ENCODE measurements at regions not wholly inside any gene's neighbourhood (a gene's known extent, or its start where the extent isn't known, plus 50 kb on each side); places are given as distances from the start of the nearest gene placed in this dataset.
A peak's percentile ranks its signal among the peaks of the same experiment; 100 is the strongest.
"Not testable (repeated sequence)": the region's sequence is repeated elsewhere in the genome, so short reads cannot be mapped to it uniquely, and the experiment has no call there.

DNA sequence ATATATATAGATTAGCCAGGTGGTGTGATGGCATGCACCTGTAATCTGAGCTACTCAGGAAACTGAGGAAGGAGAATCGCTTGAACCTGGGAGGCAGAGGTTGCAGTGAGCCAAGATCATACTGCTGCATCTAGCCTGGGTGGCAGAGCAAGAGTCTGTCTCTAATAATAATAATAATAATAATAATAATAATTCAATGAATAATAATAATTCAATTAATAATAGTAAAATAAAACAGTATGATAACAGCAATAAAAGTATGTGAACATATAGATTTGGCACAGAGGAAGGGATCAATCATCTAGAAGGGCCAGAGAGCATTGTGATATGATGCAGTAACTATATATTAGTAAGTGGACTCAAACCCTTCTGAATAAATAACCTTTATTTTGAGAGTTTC, 314.5 kb upstream of the COL8A1 start:
- DNase-seq (ENCODE audit: extremely low read depth, low read depth): no peak

DNA sequence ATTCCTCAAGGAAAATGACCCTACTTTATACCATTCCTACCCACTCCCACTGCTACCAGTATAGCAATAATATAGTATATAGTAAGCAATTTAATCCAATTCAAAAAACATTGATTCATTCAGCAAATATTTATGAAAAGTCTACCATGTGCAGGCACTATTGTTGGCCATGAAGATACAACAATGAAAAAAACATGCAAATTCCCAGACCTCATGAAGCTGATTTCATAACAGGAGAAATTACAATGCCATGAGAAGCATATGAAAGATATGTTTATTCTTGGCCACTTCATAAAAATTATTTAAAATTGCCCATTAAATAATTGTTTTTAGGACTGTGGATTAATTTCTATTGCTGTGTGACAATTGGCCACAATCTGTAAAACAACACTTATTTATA, 315.8 kb upstream of the COL8A1 start:
- no peak for DNase-seq (ENCODE audit: extremely low read depth, low read depth)

DNA sequence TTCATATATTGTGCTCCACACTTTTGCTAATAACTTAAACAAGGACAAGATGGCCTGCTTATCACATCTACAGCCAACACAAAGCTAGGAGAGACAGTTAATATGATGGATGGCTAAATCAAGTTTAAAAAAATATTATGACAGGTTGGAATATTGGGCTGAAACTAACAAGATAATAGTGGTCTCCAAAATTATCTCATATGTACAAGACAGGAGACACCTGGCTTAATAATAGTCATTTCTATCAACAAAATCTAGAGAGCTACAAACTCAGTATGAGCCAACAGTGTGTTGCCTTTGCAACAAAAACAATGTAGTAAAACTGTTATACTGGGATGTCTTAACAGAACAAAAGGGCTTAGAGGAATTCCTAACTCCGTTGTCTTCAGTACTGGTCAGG, 317.1 kb upstream of the COL8A1 start:
- no peak for DNase-seq (ENCODE audit: extremely low read depth, low read depth)

DNA sequence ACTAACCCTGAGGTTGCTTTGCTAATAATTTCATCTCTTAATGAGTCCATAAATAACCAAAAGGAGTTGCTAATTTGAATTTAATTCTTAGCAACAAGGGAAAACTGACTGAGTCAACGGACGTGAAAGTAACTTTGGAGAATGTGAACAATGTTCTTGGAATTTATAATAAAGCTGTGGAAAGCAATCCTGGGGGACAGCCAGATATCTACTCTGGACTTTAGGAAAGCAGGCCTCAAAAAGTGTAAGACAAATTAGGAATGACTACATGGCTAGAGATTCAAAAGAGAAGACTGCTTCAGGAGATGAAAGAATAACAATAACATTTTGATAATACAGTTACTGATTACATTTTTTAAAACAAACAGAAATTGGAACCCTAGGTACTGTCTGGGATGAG, 318.4 kb upstream of the COL8A1 start:
- peak; percentile 69 for DNase-seq (ENCODE audit: extremely low read depth, low read depth)

DNA sequence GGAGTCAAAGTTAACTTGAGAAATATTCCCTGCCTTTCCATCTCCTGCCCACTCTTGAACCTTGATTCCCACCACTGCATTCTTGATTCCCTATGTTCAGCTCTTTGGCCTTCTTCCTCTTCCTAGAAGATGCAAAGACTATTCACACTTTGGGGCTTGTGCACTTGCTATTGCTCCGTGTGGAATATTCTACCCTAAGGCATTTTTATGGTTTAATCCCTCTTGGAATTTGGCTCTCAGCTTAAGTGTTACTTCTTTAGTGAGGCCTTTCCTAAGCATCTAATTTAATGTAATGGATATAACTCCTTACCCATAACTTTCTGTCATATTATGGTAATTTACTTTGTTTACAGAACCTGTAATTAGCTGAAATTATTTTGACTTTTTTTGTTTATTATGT, 318.9 kb upstream of the COL8A1 start:
- DNase-seq (ENCODE audit: extremely low read depth, low read depth): peak; percentile 51

DNA sequence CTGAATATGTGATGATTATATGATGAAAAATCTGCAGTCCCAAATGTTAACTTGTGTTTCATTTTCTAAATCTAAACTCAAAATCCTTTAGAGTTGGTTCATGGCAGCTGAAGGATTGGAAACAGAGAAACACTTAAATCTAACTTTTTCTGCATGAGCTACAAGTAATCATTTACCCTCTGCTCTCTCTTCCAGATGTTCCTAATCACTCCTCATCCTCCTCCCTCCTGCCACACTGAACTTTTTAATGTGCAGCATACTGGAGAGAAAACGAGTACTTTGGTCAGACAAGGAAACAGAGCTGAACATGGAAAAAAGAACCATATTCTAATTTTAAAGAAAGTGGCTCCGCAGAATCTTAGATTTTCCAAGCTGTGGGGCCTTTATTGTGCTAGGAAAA, 321.2 kb upstream of the COL8A1 start:
- DNase-seq (ENCODE audit: extremely low read depth, low read depth): no peak

DNA sequence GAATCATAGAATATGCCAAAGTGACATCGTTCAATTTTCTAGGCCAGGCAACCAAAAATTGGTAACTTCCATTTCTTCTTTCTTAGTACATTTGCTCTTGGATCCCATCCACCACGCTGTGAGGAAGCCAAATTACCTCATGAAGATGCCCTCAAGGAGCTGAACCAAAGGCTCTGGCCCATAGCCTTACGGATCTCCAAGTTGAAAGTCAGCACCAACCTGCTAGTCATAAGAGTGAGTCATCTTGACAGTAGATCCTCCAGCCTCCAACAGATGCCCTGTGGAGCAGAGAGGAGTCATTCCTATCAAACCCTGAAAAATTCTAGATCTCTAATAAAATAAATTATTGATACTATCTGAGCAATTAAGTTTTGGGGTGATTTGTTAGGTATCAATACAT, 322.5 kb upstream of the COL8A1 start:
- no peak for DNase-seq (ENCODE audit: extremely low read depth, low read depth)

DNA sequence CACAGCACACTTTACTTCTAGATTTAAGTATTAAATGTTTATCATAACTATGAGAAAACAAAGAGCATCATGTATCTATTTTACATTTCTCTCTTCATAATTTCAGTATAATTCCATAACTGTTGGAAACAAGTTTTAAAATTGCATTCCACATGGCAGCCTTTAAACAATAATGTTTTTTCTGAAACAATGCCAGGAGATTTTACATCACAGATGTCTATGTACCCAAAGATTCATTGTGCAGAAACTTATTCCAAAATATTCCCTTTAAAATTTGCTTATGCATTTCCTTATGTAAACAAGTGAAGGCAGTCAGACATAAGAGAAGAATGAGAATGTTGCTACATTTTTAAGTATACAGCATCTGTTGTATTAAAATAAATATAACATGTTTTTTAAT, 324.9 kb upstream of the COL8A1 start:
- DNase-seq (ENCODE audit: extremely low read depth, low read depth): no peak

DNA sequence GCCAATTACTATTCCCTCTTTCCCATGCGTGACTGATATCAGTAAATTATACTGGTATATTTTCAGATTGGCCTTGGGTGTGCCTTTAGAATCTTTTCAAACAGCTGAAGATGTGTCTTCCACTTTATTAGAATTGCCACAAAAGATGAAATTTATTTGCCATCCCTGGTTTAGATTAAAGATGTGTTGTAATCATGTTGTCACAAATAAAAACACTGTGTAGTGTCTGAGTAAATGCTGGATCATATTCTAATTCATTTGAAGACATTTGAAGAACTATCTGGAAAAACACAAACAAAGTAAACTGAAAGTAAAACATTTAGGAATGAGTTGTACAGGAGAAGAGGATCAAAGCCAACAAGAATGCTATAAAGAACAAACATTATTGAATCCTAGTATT, 339.7 kb upstream of the COL8A1 start:
- no peak for DNase-seq (ENCODE audit: extremely low read depth, low read depth)

DNA sequence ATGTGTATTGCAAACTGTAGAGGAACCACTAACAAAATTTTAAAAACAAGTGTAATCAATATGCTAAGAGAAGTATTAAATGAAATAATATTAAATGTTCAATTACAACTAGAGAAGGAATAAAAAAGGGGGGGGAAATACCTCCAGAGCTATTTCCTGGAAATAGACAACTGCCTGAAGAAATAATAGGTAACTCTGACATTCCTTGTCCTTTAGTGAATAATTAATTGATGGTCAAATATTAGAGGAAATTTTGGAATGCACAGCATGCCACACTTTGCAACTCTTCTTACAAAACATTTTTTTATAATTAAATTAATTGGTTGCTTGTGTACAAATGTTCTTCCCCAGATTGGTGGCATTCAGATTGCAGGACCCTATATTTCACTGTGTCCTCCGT, 342.6 kb upstream of the COL8A1 start:
- DNase-seq (ENCODE audit: extremely low read depth, low read depth): no peak

DNA sequence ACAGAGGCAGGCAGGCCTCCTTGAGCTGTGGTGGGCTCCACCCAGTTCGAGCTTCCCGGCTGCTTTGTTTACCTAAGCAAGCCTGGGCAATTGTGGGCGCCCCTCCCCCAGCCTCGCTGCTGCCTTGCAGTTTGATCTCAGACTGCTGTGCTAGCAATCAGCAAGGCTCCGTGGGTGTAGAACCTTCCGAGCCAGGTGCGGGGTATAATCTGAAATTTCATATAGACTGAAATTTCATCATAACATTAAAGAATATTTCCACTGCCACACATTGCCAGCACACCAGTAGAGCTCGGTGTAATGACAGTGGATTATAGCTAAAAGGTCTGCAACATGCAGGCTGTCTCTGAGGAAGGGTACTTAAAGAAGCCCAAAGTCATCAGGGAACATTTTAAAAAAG, 344.3 kb upstream of the COL8A1 start:
- DNase-seq (ENCODE audit: extremely low read depth, low read depth): not testable (repeated sequence)

DNA sequence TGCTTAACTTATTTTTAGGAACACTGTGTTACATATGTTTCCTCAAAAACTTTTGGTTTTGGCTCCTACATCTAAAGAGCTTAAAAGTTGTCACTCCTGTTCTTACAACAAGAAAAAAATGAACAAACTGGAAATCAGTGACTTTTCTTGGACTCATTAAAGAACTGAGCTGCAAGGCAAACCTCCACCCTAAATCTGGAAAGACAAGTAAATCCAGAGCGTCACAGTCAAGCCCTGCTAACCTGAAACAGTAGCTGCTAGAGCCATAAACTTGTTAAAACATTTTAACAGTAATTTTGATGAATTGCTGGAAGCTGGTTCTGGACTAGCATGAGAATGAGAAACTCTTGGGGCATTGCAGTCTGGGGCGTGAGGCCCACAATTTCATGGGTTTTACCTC, 350.5 kb upstream of the COL8A1 start:
- DNase-seq (ENCODE audit: extremely low read depth, low read depth): no peak

DNA sequence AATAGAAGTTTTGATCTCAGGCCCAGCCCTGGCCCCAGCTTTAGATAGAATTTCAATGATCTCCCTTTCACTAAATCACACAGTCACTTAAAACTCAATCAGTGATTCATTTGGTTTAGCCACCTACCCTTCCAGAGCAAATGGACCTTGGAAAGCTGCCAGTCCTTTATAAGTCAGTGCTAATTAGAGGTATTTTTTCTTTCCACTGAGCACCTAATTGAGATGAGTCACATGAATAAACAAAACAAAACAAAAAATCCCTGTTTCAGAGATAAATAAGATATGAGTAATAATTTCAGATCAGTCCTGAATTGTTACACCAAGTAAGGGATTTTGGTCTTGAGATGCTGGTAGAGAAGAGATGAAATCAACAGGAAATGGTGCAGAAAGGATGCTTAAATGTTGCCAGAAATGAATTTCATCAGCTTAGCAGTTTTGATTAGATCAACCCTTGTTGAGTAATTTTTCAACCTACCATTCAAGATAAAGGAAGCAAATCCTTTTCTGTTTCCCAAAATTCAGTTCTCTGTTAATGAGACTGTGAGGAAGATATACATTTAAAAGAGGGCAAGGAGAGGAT, 352.0 kb upstream of the COL8A1 start:
- DNase-seq (ENCODE audit: extremely low read depth, low read depth): no peak

DNA sequence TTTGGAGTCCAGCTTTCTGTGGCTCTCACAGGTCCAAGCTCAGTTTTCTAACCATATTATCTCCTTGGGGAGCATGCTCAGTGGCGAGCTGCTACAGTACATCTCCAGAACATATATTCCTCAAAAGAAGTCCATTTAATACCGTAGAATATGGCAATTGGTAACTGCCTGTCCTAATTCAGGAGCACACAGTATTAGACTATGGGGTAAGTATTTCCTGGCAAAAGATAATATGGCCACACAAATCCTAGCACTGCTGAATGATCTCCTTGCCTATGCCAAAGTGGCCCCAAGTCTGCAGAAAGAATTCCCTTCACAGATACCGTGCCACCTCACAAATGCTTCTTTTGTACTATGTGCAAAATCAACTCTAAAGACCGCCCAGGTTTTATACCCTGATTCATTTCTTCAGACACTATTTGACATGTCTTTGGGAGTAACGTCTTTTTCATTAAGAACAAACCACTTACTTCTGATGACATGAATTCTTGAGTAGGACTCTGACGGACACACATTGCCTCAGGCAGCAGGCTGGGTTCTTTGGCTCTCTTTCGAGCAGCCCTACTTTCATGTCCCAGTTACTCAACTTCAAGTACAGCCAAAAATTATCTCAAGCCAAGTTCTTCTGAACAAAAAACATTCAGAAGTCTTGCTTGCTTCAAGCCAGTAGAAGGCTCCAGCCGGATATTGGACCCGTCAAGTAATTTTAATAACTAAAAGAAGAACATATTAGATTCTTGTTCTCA, 368.3 kb upstream of the DCBLD2 start:
- no peak for DNase-seq (ENCODE audit: extremely low read depth, low read depth)

DNA sequence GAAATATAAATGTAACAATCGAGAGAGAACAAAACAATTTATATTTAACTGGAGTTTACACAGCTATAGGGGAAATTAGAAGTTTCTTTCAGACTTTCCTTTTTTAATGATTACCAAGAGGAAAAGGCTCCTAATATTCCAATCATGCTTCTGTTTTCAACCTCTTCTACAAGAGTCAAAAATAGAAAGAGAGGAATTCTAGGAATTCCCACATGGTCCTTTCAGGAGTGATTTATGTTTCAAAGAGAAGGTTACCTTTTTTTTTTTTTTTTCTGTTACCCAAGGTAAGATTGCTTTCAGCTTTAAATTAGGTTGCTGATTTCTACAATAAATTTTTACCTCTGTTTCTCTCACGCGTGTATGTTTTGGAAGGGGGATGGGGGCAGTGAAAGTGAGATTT, 355.3 kb upstream of the DCBLD2 start:
- no peak for DNase-seq (ENCODE audit: extremely low read depth, low read depth)

DNA sequence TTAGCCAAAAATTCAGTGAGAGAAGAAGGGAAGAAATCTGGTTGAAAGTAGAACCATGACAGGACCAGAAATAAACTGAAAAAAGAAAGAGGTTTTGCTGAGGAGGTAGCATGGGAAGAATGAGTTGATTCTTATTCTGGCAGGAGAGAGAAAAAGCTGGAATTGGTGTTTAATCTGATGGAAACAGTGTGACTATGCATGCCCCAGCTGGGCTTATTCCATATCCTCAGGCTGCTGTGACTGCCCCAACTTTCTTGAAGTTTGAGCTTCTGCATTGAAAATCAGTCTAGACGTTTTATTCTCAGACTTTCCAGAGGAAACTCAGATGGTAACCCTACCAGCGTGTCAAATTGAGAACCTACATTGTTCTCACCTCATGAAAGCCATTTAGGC, 352.5 kb upstream of the DCBLD2 start:
- DNase-seq (ENCODE audit: extremely low read depth, low read depth): no peak

DNA sequence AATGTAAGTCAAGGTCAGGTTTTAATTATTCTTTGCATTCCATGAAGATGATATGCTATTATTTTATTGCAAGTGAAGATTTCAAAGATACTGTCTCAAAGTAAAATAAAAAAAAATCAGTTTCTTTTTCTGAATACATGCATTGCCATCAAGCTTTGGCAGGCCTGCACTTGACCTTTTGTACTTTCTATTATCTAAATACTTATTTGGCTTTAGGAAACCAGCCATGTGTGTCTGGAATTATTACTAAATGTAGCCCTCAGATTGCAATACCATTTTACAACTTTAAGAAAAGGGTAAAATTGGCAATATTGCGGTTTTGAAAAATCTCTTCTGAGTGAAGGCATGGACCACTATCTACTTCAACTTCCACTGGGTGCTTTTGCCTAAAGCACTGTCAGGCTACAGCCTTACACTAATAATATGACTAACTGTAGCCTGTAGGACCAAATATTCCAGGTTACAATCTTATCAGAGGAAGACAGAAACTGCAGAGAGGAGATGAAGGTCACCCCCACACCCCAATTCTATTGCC, 349.4 kb upstream of the DCBLD2 start:
- no peak for DNase-seq (ENCODE audit: extremely low read depth, low read depth)

DNA sequence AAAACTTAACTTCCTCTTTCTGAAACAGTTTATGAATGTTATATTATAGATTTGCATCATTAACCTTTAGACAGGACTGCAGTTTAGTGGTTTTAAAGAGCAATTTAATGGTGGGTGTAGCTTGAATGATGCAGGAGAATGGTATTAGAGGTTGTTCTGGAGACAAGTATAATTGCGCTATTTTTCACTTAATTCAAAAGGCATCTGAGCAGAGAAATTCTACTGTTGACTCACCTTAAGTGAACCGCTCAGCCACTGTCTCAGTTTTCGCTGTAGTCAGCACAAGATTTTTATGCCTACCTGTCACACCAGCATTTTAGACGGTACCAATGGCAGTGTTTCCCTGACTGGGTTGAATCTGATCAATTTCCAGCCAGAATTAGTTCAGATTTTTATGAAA, 348.8 kb upstream of the DCBLD2 start:
- DNase-seq (ENCODE audit: extremely low read depth, low read depth): no peak

DNA sequence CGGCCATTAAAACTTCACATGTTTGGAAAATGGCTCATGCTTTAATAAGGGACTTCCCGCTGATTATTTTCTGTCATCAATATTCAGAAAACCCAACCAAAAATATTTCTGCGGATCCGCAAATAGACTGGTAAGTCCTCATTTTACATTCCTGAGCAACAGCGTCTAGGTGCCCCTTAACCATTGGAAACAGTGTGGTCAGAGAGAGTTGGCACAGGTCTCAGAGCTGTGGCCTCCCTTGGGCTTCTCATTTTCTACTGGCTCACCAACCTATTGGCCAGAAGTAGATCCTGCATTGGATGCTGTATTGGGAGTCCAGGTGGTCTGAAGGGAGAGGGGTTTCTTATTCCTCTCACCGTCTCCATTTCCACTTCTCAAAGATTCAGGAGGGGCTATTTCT, 348.1 kb upstream of the DCBLD2 start:
- DNase-seq (ENCODE audit: extremely low read depth, low read depth): no peak

DNA sequence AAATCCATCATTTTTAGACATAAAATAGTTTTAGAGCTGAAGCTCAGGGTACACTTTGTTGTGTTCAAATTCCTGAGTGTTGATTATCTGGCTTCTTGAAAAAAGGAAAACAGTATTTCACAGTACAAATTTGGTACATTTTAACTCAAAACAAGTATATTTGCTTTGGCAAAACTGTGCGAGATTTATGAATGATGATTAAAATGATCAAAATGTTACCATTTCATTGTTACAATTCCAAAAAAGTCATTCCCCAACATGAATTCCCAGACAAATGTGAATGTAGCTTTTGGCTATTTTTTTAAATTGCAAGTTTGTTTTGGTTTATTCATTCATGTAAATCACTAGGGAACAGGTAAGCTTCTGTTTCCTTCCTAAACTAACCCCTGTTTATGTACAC, 347.4 kb upstream of the DCBLD2 start:
- peak; percentile 13 for DNase-seq (ENCODE audit: extremely low read depth, low read depth)

DNA sequence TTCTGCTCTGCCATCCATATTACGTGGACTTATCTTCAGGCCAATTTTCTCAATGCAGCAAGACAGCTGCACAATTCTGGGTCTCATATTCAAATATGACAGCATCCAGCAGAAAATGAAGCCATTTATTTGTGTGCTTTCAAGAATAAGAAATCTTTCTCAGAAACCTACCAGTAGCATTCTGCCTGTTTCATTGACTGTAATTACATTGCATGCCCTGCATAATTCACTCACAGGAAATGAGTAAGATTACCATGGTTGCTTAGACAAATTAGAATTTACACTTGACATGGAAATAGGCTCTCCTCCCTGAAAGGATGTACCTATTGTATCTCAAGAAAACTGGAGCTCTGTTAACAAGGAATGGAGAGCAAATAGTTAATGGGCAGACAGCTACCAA, 346.6 kb upstream of the DCBLD2 start:
- no peak for DNase-seq (ENCODE audit: extremely low read depth, low read depth)

DNA sequence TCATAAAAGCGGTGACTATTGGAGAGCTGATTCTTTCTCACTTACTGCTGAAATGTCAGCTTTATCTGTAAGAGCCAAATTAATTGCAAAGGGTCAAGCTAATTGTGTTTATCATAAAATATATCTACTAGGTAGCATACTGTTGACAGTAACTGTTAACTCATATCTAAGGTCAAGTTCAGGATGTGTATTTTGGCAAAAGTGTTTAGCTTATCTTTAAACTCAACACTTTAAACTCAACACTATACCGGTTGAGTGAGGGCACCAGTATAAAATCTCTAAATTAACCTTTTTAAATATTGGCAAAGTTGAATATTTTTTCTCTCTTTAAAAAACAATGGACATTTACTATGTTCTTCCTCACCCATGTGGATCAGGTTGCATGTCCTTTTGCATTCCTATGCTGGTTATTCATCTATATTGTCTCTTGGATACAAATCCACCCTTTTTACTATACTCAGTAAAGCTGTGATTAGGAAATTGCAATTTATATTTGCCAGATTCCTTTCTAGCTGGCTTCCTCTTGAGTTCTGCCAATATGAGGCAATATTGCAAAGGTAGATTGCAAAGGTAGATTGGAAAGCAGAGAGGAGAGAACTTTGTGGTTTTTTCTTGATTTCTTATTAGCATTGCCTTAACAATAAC, 344.6 kb upstream of the DCBLD2 start:
- DNase-seq (ENCODE audit: extremely low read depth, low read depth): peak; percentile 13
